ENCODE measurements at regions not wholly inside any gene's neighbourhood (a gene's known extent, or its start where the extent isn't known, plus 50 kb on each side); places are given as distances from the start of the nearest gene placed in this dataset.
"Not testable (repeated sequence)": the region's sequence is repeated elsewhere in the genome, so short reads cannot be mapped to it uniquely, and the experiment has no call there.

DNA sequence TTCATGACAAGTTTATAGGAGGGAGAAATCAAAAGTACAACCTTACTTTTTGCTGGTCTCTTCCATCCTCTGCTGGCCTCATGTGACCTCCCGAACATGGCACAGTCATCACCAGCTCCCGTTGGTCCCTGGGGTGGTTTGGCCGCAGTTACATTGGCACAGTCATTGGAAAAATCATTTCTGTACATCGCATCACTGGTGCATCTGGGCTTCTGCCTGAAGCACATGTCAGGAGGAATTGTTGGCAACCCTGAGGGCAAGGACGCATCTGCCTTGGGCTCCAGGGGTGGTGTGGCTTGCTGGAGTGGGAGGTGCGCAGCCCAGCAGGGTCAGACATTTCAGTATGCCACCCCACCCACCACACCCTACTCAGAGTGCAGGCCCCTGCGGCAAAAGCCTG is 162.9 kb upstream of the SLC24A3 start:
- Histone ChIP-seq H2AFZ (ENCODE audit: insufficient read depth, low read depth, low read length, poor library complexity, severe bottlenecking) (no peak overlapping the region), H3K27me3 (ENCODE audit: control insufficient read depth in 2 of 2, insufficient read depth in 2 of 2, low read length in 2 of 2) (no peaks in the 10 kb centered on the region), H3K4me1 (ENCODE audit: control insufficient read depth in 1 of 2, insufficient read depth in 2 of 2, low read length in 2 of 2) (no peaks in the 10 kb centered on the region), H3K9me3 (replicated peaks in 1 of 2; ENCODE audit: control insufficient read depth in 1 of 2, insufficient read depth in 1 of 2, low read length in 2 of 2) (no peaks in the 10 kb centered on the region), H3K27ac (ENCODE audit: low read depth in 1 of 2, low read length in 2 of 2) (no peak overlapping the region), H3K4me3 (replicated peaks in 1 of 3; ENCODE audit: low read depth in 2 of 3, low read length in 3 of 3) (no peak overlapping the region), H4K20me1 (ENCODE audit: insufficient read depth, low read length) (no peaks in the 10 kb centered on the region), H3K4me2 (replicated peaks; ENCODE audit: extremely low read depth, low read length, poor library complexity, severe bottlenecking) (no peak overlapping the region), H3K36me3 (replicated peaks in 1 of 2; ENCODE audit: control insufficient read depth in 1 of 2, insufficient read depth in 2 of 2, low read length in 2 of 2) (no peaks in the 10 kb centered on the region), H3K79me2 (ENCODE audit: insufficient read depth, low read length) (no peaks in the 10 kb centered on the region), H3K9ac (ENCODE audit: insufficient read depth, low read length, poor library complexity, severe bottlenecking) (no peak overlapping the region)
- Mint-ChIP-seq H3K27me3 (ENCODE audit: low read depth in 3 of 3) (peaks cover 0 to 3% (median 0%) of the 10 kb centered on the region in 3 donors), H3K4me1 (no peaks in the 10 kb centered on the region), H3K27ac (peak overlapping the region in 1 of 7 donors; percentile 66), H3K4me3 (no peak overlapping the region), H3K9me3 (no peaks in the 10 kb centered on the region), H3K36me3 (no peaks in the 10 kb centered on the region)
- TF ChIP-seq CTCF (IDR thresholded peaks at IDR 0.05): no peak
- intact Hi-C loops (cut with micrococcal nuclease): no loop called here
- DNase-seq: no peak
- 100% methylated on average over 5 of the region's 7 CpGs for WGBS (ENCODE audit: insufficient coverage)

- DNase-seq: no peak
- H3K36me3 Mint-ChIP-seq: no peaks in the 10 kb centered on the region
- H3K36me3 ChIP-seq (replicated peaks in 1 of 2; ENCODE audit: control insufficient read depth in 1 of 2, insufficient read depth in 2 of 2, low read length in 2 of 2): no peaks in the 10 kb centered on the region
- peaks cover 0 to 10% of the 10 kb centered on the region in 2 donors for H3K9me3 ChIP-seq (replicated peaks in 1 of 2; ENCODE audit: control insufficient read depth in 1 of 2, insufficient read depth in 1 of 2, low read length in 2 of 2)
- no peak overlapping the region for H3K4me3 ChIP-seq (replicated peaks in 1 of 3; ENCODE audit: low read depth in 2 of 3, low read length in 3 of 3)
- H3K27me3 Mint-ChIP-seq (ENCODE audit: low read depth in 3 of 3): peaks cover 0 to 1% (median 0%) of the 10 kb centered on the region in 3 donors
- no peaks in the 10 kb centered on the region for H4K20me1 ChIP-seq (ENCODE audit: insufficient read depth, low read length)
- H3K9ac ChIP-seq (ENCODE audit: insufficient read depth, low read length, poor library complexity, severe bottlenecking): no peak overlapping the region
- peaks cover 11 to 20% (median 17%) of the 10 kb centered on the region in 7 donors for H3K9me3 Mint-ChIP-seq
- peak; percentile 25 for TF ChIP-seq CTCF (IDR thresholded peaks at IDR 0.05)
- no peaks in the 10 kb centered on the region for H3K4me1 Mint-ChIP-seq
- no peaks in the 10 kb centered on the region for H3K27me3 ChIP-seq (ENCODE audit: control insufficient read depth in 2 of 2, insufficient read depth in 2 of 2, low read length in 2 of 2)
- WGBS (ENCODE audit: insufficient coverage): 95% methylated on average over 3 of the region's 3 CpGs
- H3K27ac Mint-ChIP-seq: peak overlapping the region in 1 of 7 donors; percentile 25
- H3K4me2 ChIP-seq (replicated peaks; ENCODE audit: extremely low read depth, low read length, poor library complexity, severe bottlenecking): no peak overlapping the region
- H3K4me3 Mint-ChIP-seq: no peak overlapping the region
- intact Hi-C loops (cut with micrococcal nuclease): no loop called here
- H2AFZ ChIP-seq (ENCODE audit: insufficient read depth, low read depth, low read length, poor library complexity, severe bottlenecking): no peak overlapping the region
- no peak overlapping the region for H3K27ac ChIP-seq (ENCODE audit: low read depth in 1 of 2, low read length in 2 of 2)
- no peaks in the 10 kb centered on the region for H3K79me2 ChIP-seq (ENCODE audit: insufficient read depth, low read length)
- H3K4me1 ChIP-seq (ENCODE audit: control insufficient read depth in 1 of 2, insufficient read depth in 2 of 2, low read length in 2 of 2): no peaks in the 10 kb centered on the region
These were observed 155.5 kb upstream of the SLC24A3 start for GRCh38 chr20:19056909-19057308.

GRCh38 chr20:19064788-19065187 is 147.7 kb upstream of the SLC24A3 start:
- intact Hi-C loops (cut with micrococcal nuclease); H2AFZ ChIP-seq (ENCODE audit: insufficient read depth, low read depth, low read length, poor library complexity, severe bottlenecking); H3K36me3 ChIP-seq (replicated peaks in 1 of 2; ENCODE audit: control insufficient read depth in 1 of 2, insufficient read depth in 2 of 2, low read length in 2 of 2); H3K36me3 Mint-ChIP-seq; DNase-seq; H3K27ac ChIP-seq (ENCODE audit: low read depth in 1 of 2, low read length in 2 of 2); H3K4me2 ChIP-seq (replicated peaks; ENCODE audit: extremely low read depth, low read length, poor library complexity, severe bottlenecking); H3K4me1 Mint-ChIP-seq; H3K4me3 ChIP-seq (replicated peaks in 1 of 3; ENCODE audit: low read depth in 2 of 3, low read length in 3 of 3); H3K27ac Mint-ChIP-seq; H3K4me3 Mint-ChIP-seq; H4K20me1 ChIP-seq (ENCODE audit: insufficient read depth, low read length); H3K27me3 ChIP-seq (ENCODE audit: control insufficient read depth in 2 of 2, insufficient read depth in 2 of 2, low read length in 2 of 2); H3K4me1 ChIP-seq (ENCODE audit: control insufficient read depth in 1 of 2, insufficient read depth in 2 of 2, low read length in 2 of 2); H3K9ac ChIP-seq (ENCODE audit: insufficient read depth, low read length, poor library complexity, severe bottlenecking); H3K27me3 Mint-ChIP-seq (ENCODE audit: low read depth in 3 of 3); H3K79me2 ChIP-seq (ENCODE audit: insufficient read depth, low read length): not testable (repeated sequence)
- peaks cover 29 to 54% (median 43%) of the 10 kb centered on the region in 7 donors for H3K9me3 Mint-ChIP-seq
- H3K9me3 ChIP-seq (replicated peaks in 1 of 2; ENCODE audit: control insufficient read depth in 1 of 2, insufficient read depth in 1 of 2, low read length in 2 of 2): peaks cover 24 to 31% of the 10 kb centered on the region in 2 donors
- 90% methylated on average over 3 of the region's 4 CpGs for WGBS (ENCODE audit: insufficient coverage)

All from CD14-positive monocyte (primary cell).